Right ventricle myocardium superior (tissue), 1 donor: ENCODE measurements at regions not wholly inside any gene's neighbourhood (a gene's known extent, or its start where the extent isn't known, plus 50 kb on each side); places are given as distances from the start of the nearest gene placed in this dataset.
"Not testable (repeated sequence)": the region's sequence is repeated elsewhere in the genome, so short reads cannot be mapped to it uniquely, and the experiment has no call there.

Experiments
- ATAC-seq: fragments of 200-7000 bp; cut with Tn5 transposase; one replicate; pipeline ENCODE4 v1.9.1; 2020; ENCODE audit warnings: mild to moderate bottlenecking; ENCODE audit not compliant: poor library complexity
- DNase-seq: peaks from one replicate; pipeline ENCODE4 v3.0.0-alpha.2; 2020
- intact Hi-C: fragments of 100-400 bp; cut with DNase I; formaldehyde crosslinking; loops from one replicate; pipeline ENCODE4 v1.11.2; 2022
- donor health status: DM: no; HTN: yes; CAD: no; lungs with severe emphysema.

DNA sequence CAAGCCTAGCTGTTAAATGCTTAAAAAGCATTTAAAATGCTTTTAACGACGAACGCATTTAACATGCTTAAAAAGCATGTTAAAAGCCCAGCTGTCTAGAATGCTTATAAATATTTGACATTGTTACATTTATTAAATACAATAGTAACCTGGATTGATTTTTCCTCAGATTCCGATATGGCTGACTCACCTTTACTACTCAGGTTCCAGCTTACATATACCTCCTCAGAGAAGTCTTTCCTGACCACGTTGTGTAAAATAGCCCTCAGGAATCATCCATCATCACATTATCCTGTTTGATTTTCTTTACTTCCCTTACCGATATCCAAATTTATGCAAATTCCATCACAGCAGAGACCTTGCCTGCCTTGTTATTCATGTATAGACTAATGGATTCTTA is 51.4 kb downstream of the SLC41A2 start:
- DNase-seq: no peak
- intact Hi-C loops: no loop called here
- ATAC-seq: no peak

- intact Hi-C loops, ATAC-seq, DNase-seq: not testable (repeated sequence)
Measured at GRCh38 chr12:104905446-104905845, 52.6 kb downstream of the SLC41A2 start.

DNA sequence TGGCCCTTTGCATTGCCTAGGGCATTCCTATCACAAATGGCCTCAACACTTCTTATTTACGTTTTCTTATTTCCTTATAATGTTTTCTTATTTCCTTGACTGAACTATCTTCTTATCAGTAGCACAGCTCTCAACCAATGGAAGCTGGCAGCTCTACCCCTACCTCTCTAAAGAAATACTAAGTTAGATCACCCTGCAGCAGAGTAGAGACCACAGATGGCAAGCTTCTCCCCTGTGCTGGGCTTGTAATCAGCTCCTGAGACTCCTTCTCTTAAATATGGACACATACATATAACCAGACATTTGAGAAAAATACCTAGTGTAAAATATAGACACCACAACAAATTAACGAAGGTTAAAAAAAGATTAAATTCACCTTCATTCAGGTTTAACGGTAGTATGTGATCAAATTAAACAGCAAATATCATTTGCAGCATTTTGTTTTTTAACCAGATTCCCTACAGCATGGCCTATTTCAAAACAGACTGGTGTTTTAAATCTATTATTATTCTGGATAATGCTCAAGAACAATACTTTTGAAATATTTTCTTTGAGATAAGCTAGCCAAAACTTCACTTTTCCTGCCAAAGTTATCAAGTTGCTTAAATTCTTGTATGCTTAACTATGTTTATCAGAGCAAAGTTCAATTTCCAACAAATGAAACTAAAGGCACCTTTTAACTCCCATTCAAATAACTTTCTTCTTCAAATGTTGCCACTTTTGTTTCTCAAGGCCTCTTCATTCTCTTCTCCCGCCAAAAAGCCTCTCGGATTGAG is 54.3 kb downstream of the SLC41A2 start:
- DNase-seq (no peak), ATAC-seq (no peak)
- intact Hi-C loops: no loop called here

DNA sequence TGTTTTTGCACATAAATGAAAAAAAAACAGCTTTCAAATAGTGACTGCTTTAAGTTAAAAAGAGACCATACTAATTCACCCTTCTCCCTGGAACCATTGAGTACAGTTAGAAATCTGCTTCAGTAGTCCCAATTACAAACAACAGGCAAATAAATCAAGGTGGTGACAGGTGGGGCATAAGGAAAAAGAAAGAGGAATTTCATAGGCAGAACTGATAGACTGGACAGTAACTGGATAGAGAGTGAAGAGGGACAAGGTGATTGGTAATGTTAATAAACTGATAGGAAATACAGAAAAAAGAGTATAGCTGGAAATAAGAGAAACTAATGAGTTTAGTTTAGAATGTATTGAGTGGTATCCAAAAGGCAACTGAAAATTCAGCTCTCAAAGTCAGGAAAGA is 56.0 kb downstream of the SLC41A2 start:
- ATAC-seq: no peak

DNA sequence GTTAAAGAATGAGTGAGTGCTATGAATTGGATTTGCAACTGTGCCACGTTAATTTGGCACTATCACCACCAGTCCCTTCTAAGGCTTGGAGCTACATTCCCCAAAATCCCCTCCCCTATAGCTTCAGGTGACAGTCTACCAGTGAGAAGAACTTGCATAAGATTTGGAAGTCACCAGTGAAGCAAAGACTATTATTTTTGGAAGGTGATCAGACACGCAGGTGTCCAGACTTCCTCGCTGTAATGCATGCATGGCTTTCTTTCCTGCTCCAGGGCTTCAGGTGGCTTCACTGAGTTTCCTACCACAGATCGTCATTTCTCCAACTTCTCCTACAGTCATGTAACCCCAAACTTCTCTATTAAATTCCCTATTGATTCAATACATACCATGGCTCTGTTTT is 61.4 kb downstream of the SLC41A2 start:
- no peak for ATAC-seq
- intact Hi-C loops: no loop called here

More for the DNA sequence above, 56.0 kb downstream of the SLC41A2 start:
- intact Hi-C loops: no loop called here
- no peak for DNase-seq

DNA sequence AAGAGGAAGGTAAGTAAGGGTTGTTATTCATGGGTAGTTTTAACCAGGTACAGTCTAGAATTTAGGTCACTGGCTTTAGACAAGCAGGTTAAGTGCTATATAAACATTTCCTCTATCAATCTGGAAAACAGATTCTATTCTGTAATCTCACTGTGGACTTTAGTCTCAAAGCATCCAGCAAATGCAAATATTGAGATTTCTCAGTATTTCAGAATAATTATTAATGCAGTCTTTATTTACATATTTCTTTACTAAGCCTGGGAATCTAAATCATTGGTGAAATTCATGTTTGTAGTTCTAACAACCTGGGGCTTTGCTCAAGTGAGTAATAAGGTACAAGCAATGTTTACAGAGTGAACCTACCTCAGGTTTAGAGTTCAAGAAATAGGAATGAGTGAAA is 61.9 kb downstream of the SLC41A2 start:
- intact Hi-C loops: no loop called here
- ATAC-seq (no peak), DNase-seq (no peak)

More for the DNA sequence above, 61.4 kb downstream of the SLC41A2 start:
- no peak for DNase-seq

DNA sequence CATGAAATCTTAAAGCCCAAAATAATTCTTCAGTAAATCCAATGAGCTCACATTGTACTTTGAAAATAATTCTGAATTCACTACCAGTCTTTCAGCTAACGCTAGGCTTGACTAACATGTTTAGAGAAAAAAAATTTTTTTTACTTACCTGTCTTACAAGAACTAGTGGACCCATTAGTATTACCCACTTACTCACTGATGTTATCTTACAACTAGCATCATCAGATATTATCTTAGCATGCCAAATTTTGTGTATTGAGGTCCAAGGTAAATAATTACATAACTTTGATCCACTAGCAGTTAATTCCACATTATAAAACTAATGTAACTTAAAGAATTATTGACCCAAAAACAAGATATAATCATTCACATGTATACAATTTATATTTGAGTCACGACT is 62.7 kb downstream of the SLC41A2 start:
- intact Hi-C loops: no loop called here
- no peak for ATAC-seq
- DNase-seq: no peak

DNA sequence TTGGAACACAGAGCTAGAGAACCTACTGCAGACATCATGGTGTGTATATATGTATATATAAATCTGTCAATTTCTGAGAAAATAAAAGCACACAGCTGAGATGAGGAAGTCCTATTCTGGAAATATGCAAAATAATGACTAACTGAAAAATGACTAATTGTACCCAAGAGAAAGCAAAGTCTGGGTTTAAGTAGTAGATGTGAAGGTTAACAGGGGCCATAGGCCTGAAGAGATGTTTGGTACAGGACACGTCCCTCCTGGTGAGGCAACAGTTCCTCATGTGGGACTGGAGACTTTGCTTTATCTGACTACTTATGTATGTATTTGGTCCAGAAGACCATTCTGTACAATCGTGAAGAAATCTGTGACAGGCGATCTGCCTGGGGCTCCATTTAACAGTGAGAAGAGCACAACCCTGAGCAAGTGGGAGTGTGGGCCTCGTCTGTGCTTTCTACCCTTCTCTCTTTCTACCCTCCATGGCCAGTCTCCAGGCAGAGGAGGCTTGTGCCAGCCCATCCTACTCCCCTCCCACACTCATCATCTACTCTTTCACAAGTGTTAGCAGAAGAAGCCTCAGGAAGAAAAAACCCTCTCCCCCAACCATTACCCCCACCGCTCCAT is 67.5 kb downstream of the SLC41A2 start:
- intact Hi-C loops: no loop called here
- DNase-seq (no peak), ATAC-seq (no peak)

DNA sequence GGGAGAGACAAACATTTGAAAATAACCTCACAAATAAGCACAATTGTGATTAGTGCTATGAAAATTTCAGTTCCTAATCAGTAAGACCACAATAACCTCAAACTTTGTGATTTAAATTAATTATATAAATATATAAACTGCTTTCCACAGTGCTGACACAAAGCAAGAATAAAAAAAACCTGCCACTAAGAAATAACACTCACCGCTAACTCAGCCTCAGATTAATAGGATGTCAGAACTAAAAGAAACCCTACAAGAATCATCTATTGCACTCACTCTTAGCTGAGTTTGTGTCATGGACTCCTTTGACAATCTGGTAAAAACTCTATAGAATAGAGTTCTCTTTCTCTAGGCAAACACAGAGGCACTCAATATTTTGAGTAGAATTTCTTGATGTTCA is 68.4 kb downstream of the SLC41A2 start:
- DNase-seq (no peak), ATAC-seq (no peak)
- intact Hi-C loops: no loop called here

- DNase-seq (no peak), ATAC-seq (no peak)
- intact Hi-C loops: no loop called here
Measured at GRCh38 chr12:104888892-104889291, 69.2 kb downstream of the SLC41A2 start.

DNA sequence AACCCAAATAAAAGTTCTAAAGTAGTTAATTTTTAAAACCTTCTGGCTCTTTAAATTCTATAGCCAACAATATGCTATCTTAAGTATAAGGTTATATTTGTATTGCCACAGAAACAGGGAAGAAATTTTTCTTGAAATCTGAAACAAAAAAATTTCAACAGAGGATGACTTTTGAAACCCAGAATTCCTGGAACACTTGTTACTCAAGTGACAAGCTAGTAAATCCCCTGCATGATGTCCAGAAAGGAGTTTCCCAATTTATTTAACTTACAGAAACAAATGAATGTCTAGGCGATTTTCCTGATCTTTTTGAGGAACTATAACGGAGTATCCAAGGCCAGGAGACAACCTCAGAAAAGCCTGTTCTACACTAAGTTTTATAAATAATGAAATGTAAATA is 69.6 kb downstream of the SLC41A2 start:
- intact Hi-C loops: no loop called here
- no peak for DNase-seq
- ATAC-seq: no peak

GRCh38 chr12:104887452-104887851 is 70.6 kb downstream of the SLC41A2 start:
- ATAC-seq (no peak), DNase-seq (no peak)
- intact Hi-C loops: no loop called here

GRCh38 chr12:104886418-104887401 is 71.4 kb downstream of the SLC41A2 start:
- intact Hi-C loops: no loop called here
- no peak for DNase-seq
- no peak for ATAC-seq

- ATAC-seq, DNase-seq, intact Hi-C loops: not testable (repeated sequence)
Measured at GRCh38 chr12:104878858-104879257, 79.2 kb downstream of the SLC41A2 start.

DNA sequence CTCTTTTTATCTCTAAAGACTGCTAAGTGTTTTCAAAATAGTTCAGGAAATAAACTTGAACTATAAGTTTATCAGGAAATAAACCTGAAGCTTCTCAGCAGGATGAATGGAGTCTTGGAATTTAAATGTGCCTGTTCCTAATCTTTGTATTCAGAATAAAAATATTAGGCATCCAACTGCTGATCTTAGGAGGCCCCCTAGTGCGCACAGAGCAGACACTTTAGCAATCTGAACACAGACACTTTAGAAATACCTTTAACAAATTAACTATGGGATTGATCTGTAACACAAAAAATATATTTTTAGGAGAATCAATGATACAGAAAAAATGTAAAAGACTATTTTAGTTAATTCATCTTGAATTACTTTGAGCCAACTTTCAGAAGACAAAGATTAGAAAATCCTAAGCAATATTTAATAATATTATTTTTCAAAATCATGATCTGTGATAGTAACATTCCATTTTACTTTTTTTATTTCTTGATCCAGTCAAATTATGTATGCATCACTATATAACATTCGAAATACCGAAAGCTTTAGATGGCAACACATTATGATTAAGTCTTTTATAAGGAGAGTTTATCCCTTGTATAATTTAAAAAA is 80.9 kb downstream of the SLC41A2 start:
- DNase-seq: peak; percentile 51

DNA sequence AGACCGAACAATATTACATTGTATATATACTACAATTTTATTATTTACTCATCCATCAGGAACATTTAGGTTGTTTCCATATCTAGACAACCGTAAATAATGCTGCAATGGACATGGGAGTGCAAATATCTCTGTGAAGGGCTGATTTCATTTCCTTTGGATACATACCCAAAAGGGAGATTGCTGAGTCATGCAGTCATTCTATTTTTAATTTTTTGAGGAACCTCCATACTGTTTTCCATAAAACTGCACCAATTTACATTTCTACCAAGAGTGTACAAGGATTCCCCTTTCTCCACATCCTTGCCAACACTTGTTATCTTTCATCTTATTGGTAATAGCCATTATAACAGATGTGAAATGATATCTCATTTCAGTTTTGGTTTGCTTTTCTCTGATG is 84.7 kb downstream of the SLC41A2 start:
- no peak for ATAC-seq
- no peak for DNase-seq
- intact Hi-C loops: no loop called here

More for the DNA sequence above, 80.9 kb downstream of the SLC41A2 start:
- intact Hi-C loops: loop anchor here (2.0 kb wide), 1 partner anchor 494 kb away; no protein-coding TSS in a partner anchor
- ATAC-seq: peak; percentile 86

DNA sequence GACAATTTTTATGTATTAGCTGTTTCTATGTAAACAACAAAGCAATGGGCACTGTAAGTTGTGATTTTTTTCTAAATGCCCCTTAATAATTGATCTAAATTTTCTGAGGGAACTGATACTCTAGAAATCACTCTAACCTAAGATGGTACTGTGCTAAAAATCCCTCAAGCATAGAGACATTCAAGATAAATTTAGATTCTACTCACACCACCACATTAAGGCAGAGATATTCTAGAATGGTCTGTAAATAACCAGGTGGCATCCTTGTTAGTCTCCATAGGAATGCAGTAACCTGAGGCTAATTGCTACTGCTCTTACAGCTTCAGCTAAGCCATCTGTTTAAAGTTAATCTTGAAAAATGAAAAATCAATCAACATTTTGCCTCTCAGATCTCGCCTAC is 87.3 kb downstream of the SLC41A2 start:
- no peak for DNase-seq
- intact Hi-C loops: no loop called here

GRCh38 chr12:104866291-104866690 is 91.8 kb downstream of the SLC41A2 start:
- ATAC-seq: peak; percentile 78
- intact Hi-C loops: no loop called here
- DNase-seq: no peak

More for the DNA sequence above, 87.3 kb downstream of the SLC41A2 start:
- ATAC-seq: no peak

DNA sequence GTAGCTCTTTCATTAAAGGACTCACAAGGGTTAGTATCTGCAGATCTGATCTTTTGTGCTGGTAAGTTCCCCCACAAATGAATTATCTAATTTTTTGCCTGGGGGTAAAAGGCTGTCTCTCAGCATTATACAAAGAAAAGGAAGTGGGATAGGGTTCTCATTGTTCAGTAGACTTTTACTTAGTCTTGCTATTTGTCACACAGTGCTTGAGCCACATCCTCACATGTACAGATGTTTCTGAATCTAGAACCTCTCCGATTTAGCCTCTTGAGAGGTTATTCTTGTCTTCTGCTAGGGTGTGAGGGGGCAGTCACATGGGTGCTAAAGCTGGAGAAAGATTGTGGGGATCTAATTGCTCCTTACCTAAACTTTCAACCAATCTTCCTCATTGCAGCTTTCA is 93.0 kb downstream of the SLC41A2 start:
- intact Hi-C loops: no loop called here
- no peak for DNase-seq
- ATAC-seq: peak; percentile 18
